ENCODE measurements at regions not wholly inside any gene's neighbourhood (a gene's known extent, or its start where the extent isn't known, plus 50 kb on each side); places are given as distances from the start of the nearest gene placed in this dataset.

DNA sequence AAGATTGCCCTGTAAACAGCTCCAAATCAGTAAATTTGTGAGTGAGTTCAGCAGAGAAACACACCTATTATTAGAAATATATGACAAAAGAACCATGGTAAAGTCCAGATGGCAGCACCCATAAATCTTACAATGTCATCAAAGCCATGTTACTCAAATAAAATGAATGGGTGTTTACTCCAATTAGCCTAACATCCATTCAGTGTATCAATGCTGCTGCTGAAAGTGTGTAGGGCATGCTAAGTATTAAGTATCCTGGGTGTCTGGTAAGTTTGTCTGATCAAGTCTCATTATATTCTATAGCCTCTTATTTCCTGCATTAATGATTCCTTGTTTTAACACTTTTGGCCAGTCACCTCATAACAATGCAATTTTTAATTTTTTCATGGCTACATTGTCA, 185.5 kb upstream of the STEAP4 start:
- Histone ChIP-seq H3K9ac (ENCODE audit: low read length) (no peak overlapping the region), H3K79me2 (ENCODE audit: low read length) (no peaks in the 10 kb centered on the region), H3K9me2 (replicated peaks; ENCODE audit: low read length) (no peaks in the 10 kb centered on the region), H3K4me3 (ENCODE audit: low read length) (no peak overlapping the region), H3F3A (ENCODE audit: low read length, unreplicated experiment) (no peaks in the 10 kb centered on the region), H3K9me3 (ENCODE audit: low read length) (no peaks in the 10 kb centered on the region), H3K36me3 (ENCODE audit: low read depth, low read length) (no peaks in the 10 kb centered on the region), H3K27ac (ENCODE audit: low read length) (no peak overlapping the region), H3K27me3 (ENCODE audit: low read length) (peaks cover 63% of the 10 kb centered on the region), H2AFZ (ENCODE audit: low read length) (no peak overlapping the region), H3K4me2 (ENCODE audit: low read length) (no peak overlapping the region), H4K20me1 (ENCODE audit: low read length) (no peaks in the 10 kb centered on the region), H3K4me1 (ENCODE audit: insufficient read depth, low read length) (no peaks in the 10 kb centered on the region)
- no TSS peak for BruUV-seq (replicated peaks)
- DNase-seq (no peak), ATAC-seq (no peak)
- TF ChIP-seq CTCF (conservative IDR thresholded peaks at IDR 0.05; ENCODE audit: low read depth, low read length) (no peak), EZH2 (IDR thresholded peaks at IDR 0.05; ENCODE audit: low read length, unreplicated experiment) (no peak), EZH2phosphoT487 (IDR thresholded peaks at IDR 0.05; ENCODE audit: borderline replicate concordance, low read length) (no peak)
- CTCF ChIA-PET, result no interaction called here
- POLR2A ChIA-PET (ENCODE audit: unreplicated experiment), result no interaction called here
- intact Hi-C loops (cut with micrococcal nuclease), result no loop called here

GRCh38 chr7:88490874-88491273, 184.2 kb upstream of the STEAP4 start:
- ChIA-PET CTCF (interaction anchor here (0.7 kb wide), 1 partner anchor 1497 kb away, joined by 6 read pairs; no protein-coding TSS in a partner anchor), POLR2A (ENCODE audit: unreplicated experiment) (no interaction called here)
- Histone ChIP-seq H4K20me1 (ENCODE audit: low read length) (no peaks in the 10 kb centered on the region), H3K4me1 (ENCODE audit: insufficient read depth, low read length) (no peaks in the 10 kb centered on the region), H3K27ac (ENCODE audit: low read length) (no peak overlapping the region), H2AFZ (ENCODE audit: low read length) (no peak overlapping the region), H3K27me3 (ENCODE audit: low read length) (peaks cover 53% of the 10 kb centered on the region), H3K36me3 (ENCODE audit: low read depth, low read length) (no peaks in the 10 kb centered on the region), H3K9ac (ENCODE audit: low read length) (no peak overlapping the region), H3K4me3 (ENCODE audit: low read length) (no peak overlapping the region), H3K4me2 (ENCODE audit: low read length) (no peak overlapping the region), H3K79me2 (ENCODE audit: low read length) (no peaks in the 10 kb centered on the region), H3F3A (ENCODE audit: low read length, unreplicated experiment) (no peaks in the 10 kb centered on the region), H3K9me2 (replicated peaks; ENCODE audit: low read length) (no peaks in the 10 kb centered on the region), H3K9me3 (ENCODE audit: low read length) (no peaks in the 10 kb centered on the region)
- TF ChIP-seq CTCF (conservative IDR thresholded peaks at IDR 0.05; ENCODE audit: low read depth, low read length) (no peak), EZH2phosphoT487 (IDR thresholded peaks at IDR 0.05; ENCODE audit: borderline replicate concordance, low read length) (no peak), EZH2 (IDR thresholded peaks at IDR 0.05; ENCODE audit: low read length, unreplicated experiment) (no peak)
- BruUV-seq (replicated peaks), result no TSS peak
- DNase-seq (no peak), ATAC-seq (no peak)
- intact Hi-C loops (cut with micrococcal nuclease), result no loop called here

DNA sequence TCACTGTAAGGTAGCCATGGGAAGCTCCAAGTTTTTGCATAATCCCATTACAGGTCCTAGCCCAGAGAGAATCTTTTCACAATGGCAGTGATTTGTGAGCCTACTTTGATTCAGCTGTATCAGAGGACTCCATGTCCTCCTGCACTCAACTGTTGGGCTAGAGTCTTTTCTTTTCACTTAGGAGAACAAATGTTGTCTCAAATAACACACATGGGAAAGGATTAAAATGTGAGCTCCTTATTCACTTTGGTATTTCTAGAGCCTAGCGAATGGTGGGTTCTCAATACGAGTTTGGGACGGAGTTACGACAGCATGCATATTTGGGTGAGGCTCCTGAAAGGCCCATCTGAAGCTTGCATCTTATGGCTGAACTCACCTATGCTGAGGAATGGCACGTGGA, 183.5 kb upstream of the STEAP4 start:
- no TSS peak for BruUV-seq (replicated peaks)
- no peak for ATAC-seq
- no peak for DNase-seq
- no peaks in the 10 kb centered on the region for H3K36me3 ChIP-seq (ENCODE audit: low read depth, low read length)
- POLR2A ChIA-PET (ENCODE audit: unreplicated experiment), result no interaction called here
- no peak overlapping the region for H3K4me3 ChIP-seq (ENCODE audit: low read length)
- no peak overlapping the region for H3K27ac ChIP-seq (ENCODE audit: low read length)
- no peaks in the 10 kb centered on the region for H3F3A ChIP-seq (ENCODE audit: low read length, unreplicated experiment)
- no peaks in the 10 kb centered on the region for H3K9me3 ChIP-seq (ENCODE audit: low read length)
- H3K79me2 ChIP-seq (ENCODE audit: low read length), result no peaks in the 10 kb centered on the region
- no peak overlapping the region for H3K9ac ChIP-seq (ENCODE audit: low read length)
- no peaks in the 10 kb centered on the region for H3K9me2 ChIP-seq (replicated peaks; ENCODE audit: low read length)
- H2AFZ ChIP-seq (ENCODE audit: low read length), result no peak overlapping the region
- intact Hi-C loops (cut with micrococcal nuclease), result no loop called here
- no peak for TF ChIP-seq CTCF (conservative IDR thresholded peaks at IDR 0.05; ENCODE audit: low read depth, low read length)
- no peak for TF ChIP-seq EZH2 (IDR thresholded peaks at IDR 0.05; ENCODE audit: low read length, unreplicated experiment)
- TF ChIP-seq EZH2phosphoT487 (IDR thresholded peaks at IDR 0.05; ENCODE audit: borderline replicate concordance, low read length), result no peak
- no peak overlapping the region for H3K4me2 ChIP-seq (ENCODE audit: low read length)
- H4K20me1 ChIP-seq (ENCODE audit: low read length), result no peaks in the 10 kb centered on the region
- no peaks in the 10 kb centered on the region for H3K4me1 ChIP-seq (ENCODE audit: insufficient read depth, low read length)
- CTCF ChIA-PET, result no interaction called here
- peaks cover 53% of the 10 kb centered on the region for H3K27me3 ChIP-seq (ENCODE audit: low read length)
